Peyer's patch (tissue), 4 donors: ENCODE measurements at regions not wholly inside any gene's neighbourhood (a gene's known extent, or its start where the extent isn't known, plus 50 kb on each side); places are given as distances from the start of the nearest gene placed in this dataset.

ENCODE experiments used
- DNase-seq, 3 donors: peaks; one replicate each; pipeline ENCODE4 v3.0.0-alpha.2; 2017 to 2019
- H3K27ac ChIP-seq, 4 donors: fragments of 200-600 bp; sonication (generic); one replicate each; pipeline ENCODE4 v1.5.1; 2016 to 2019
- H3K27me3 ChIP-seq, 2 donors: fragments of 200-600 bp; sonication (generic); one replicate each; pipeline ENCODE4 v1.5.1; 2019
- H3K36me3 ChIP-seq, 3 donors: fragments of 200-600 bp; sonication (generic); one replicate each; pipeline ENCODE4 v1.5.1; 2016 to 2019
- H3K4me1 ChIP-seq, 4 donors: fragments of 200-600 bp; sonication (generic); one replicate each; pipeline ENCODE4 v1.5.1; 2016 to 2019
- H3K4me3 ChIP-seq, 4 donors: fragments of 200-600 bp; sonication (generic); 1 replicate in 3 of 4; 2 replicates in 1 of 4; pipeline ENCODE4 v1.5.1; 2016 to 2019; ENCODE audit warnings: mild to moderate bottlenecking in 1 of 4
- H3K9me3 ChIP-seq, 4 donors: fragments of 200-600 bp; sonication (generic); one replicate each; pipeline ENCODE4 v1.5.1; 2016 to 2019; ENCODE audit warnings: mild to moderate bottlenecking in 1 of 4
- CTCF ChIP-seq, 6 experiments: fragments of 450-650 bp in 4 of 6; fragments of 200-600 bp in 2 of 6; sonication (generic) in 1 of 6; IDR thresholded peaks; one replicate each; pipeline ENCODE4 v1.5.1; 2017 to 2019; ENCODE audit warnings: antibody characterized with exemption in 6 of 6, mild to moderate bottlenecking in 3 of 6, moderate library complexity in 1 of 6
- POLR2A ChIP-seq, 2 donors: fragments of 450-650 bp; IDR thresholded peaks; one replicate each; pipeline ENCODE4 v1.5.1; 2017; ENCODE audit warnings: antibody characterized with exemption in 2 of 2, mild to moderate bottlenecking in 2 of 2, moderate library complexity in 2 of 2

- Histone ChIP-seq H3K4me1 (no peaks in the 10 kb centered on the region), H3K4me3 (no peak overlapping the region), H3K27ac (no peak overlapping the region), H3K36me3 (no peaks in the 10 kb centered on the region), H3K27me3 (no peaks in the 10 kb centered on the region), H3K9me3 (no peaks in the 10 kb centered on the region)
- TF ChIP-seq POLR2A (IDR thresholded peaks at IDR 0.05) = no peak
- TF ChIP-seq CTCF (IDR thresholded peaks at IDR 0.05) = no peak
- DNase-seq = no peak
These were observed 252.6 kb upstream of the RMST start for GRCh38 chr12:97209997-97210396.

- Histone ChIP-seq H3K36me3 (no peaks in the 10 kb centered on the region), H3K4me1 (no peaks in the 10 kb centered on the region), H3K9me3 (no peaks in the 10 kb centered on the region), H3K4me3 (no peak overlapping the region), H3K27ac (no peak overlapping the region), H3K27me3 (no peaks in the 10 kb centered on the region)
- no peak for DNase-seq
- TF ChIP-seq POLR2A (IDR thresholded peaks at IDR 0.05) (no peak), CTCF (IDR thresholded peaks at IDR 0.05) (no peak)
These were observed 251.1 kb upstream of the RMST start for GRCh38 chr12:97211416-97211930.

- no peak overlapping the region for H3K4me3 ChIP-seq
- DNase-seq = no peak
- H3K27ac ChIP-seq = no peak overlapping the region
- no peaks in the 10 kb centered on the region for H3K9me3 ChIP-seq
- no peaks in the 10 kb centered on the region for H3K27me3 ChIP-seq
- H3K4me1 ChIP-seq = no peaks in the 10 kb centered on the region
- TF ChIP-seq POLR2A (IDR thresholded peaks at IDR 0.05) (no peak), CTCF (IDR thresholded peaks at IDR 0.05) (no peak)
- no peaks in the 10 kb centered on the region for H3K36me3 ChIP-seq
These were observed 245.8 kb upstream of the RMST start for GRCh38 chr12:97216848-97217247.

GRCh38 chr12:97222391-97222790 lies 240.2 kb upstream of the RMST start:
- TF ChIP-seq POLR2A (IDR thresholded peaks at IDR 0.05) (no peak), CTCF (IDR thresholded peaks at IDR 0.05) (no peak)
- Histone ChIP-seq H3K27me3 (no peaks in the 10 kb centered on the region), H3K4me1 (no peaks in the 10 kb centered on the region), H3K9me3 (no peaks in the 10 kb centered on the region), H3K27ac (no peak overlapping the region), H3K36me3 (no peaks in the 10 kb centered on the region), H3K4me3 (no peak overlapping the region)
- DNase-seq = no peak

GRCh38 chr12:97223419-97223818 lies 239.2 kb upstream of the RMST start:
- Histone ChIP-seq H3K9me3 (no peaks in the 10 kb centered on the region), H3K4me3 (no peak overlapping the region), H3K4me1 (no peaks in the 10 kb centered on the region), H3K27ac (no peak overlapping the region), H3K36me3 (no peaks in the 10 kb centered on the region), H3K27me3 (no peaks in the 10 kb centered on the region)
- no peak for DNase-seq
- no peak for TF ChIP-seq CTCF (IDR thresholded peaks at IDR 0.05)
- no peak for TF ChIP-seq POLR2A (IDR thresholded peaks at IDR 0.05)

- Histone ChIP-seq H3K4me1 (no peaks in the 10 kb centered on the region), H3K27me3 (no peaks in the 10 kb centered on the region), H3K36me3 (no peaks in the 10 kb centered on the region), H3K4me3 (no peak overlapping the region), H3K27ac (no peak overlapping the region), H3K9me3 (no peaks in the 10 kb centered on the region)
- TF ChIP-seq CTCF (IDR thresholded peaks at IDR 0.05) (no peak), POLR2A (IDR thresholded peaks at IDR 0.05) (no peak)
- DNase-seq = no peak
These were observed 233.6 kb upstream of the RMST start for GRCh38 chr12:97229004-97229403.
